Ovary (tissue), 7 donors: ENCODE measurements at regions not wholly inside any gene's neighbourhood (a gene's known extent, or its start where the extent isn't known, plus 50 kb on each side); places are given as distances from the start of the nearest gene placed in this dataset.

ENCODE experiments used
- DNase-seq, 5 donors: peaks; one replicate each; pipeline ENCODE4 v3.0.0-alpha.2; 2019 to 2020
- H3K27ac ChIP-seq, 2 donors: fragments of 200-600 bp; one replicate each; pipeline versions ENCODE4 v1.5.1 to v1.8.0; 2019 to 2022
- H3K27me3 ChIP-seq: fragments of 200-600 bp; one replicate; pipeline ENCODE4 v1.8.0; 2022
- H3K36me3 ChIP-seq: fragments of 200-600 bp; sonication (generic); one replicate; pipeline ENCODE4 v1.5.1; 2019
- H3K4me1 ChIP-seq: one replicate; pipeline ENCODE4 v1.8.1; 2013; ENCODE audit warnings: mild to moderate bottlenecking, moderate library complexity; ENCODE audit not compliant: insufficient read depth
- H3K4me3 ChIP-seq: fragments of 200-600 bp; sonication (generic); one replicate; pipeline ENCODE4 v1.5.1; 2017
- H3K9me3 ChIP-seq, 2 donors: fragments of 200-600 bp in 1 of 2; sonication (generic) in 1 of 2; one replicate each; pipeline versions ENCODE4 v1.5.1 to v1.8.1; 2013 to 2019; ENCODE audit warnings: mild to moderate bottlenecking in 1 of 2, moderate library complexity in 1 of 2
- EP300 ChIP-seq: sonication (generic); formaldehyde crosslinking; IDR thresholded peaks from one replicate; pipeline ENCODE4 v1.6.1; 2017; ENCODE audit warnings: antibody characterized with exemption
- POLR2A ChIP-seq: fragments of 450-650 bp; IDR thresholded peaks from one replicate; pipeline ENCODE4 v1.6.1; 2017; ENCODE audit warnings: antibody characterized with exemption, mild to moderate bottlenecking, moderate library complexity
- WGBS, 3 donors: extraction: QIAGEN DNeasy Blood & Tissue Kit in 1 of 3; methylation state at CpG; one replicate each; pipeline versions ENCODE4 v1.1.5 to v1.1.7; 2013 to 2017; 5-methylcytosine and 5-hydroxymethylcytosine counted together
- intact Hi-C, 4 donors: fragments of 100-400 bp; cut with DNase I; formaldehyde crosslinking; loops; one replicate each; pipeline versions ENCODE4 v1.11.0 to v1.15.1; 2022 to 2023
- TF ChIP-seq, protein P1 (sequence below), 3 donors: fragments of 450-650 bp in 2 of 3; fragments of 200-600 bp in 1 of 3; IDR thresholded peaks; one replicate each; pipeline versions ENCODE4 v1.5.1 to v1.8.0; 2016 to 2022; ENCODE audit warnings: antibody characterized with exemption in 3 of 3, mild to moderate bottlenecking in 1 of 3
- donor health status: DM: no; HTN: no; CAD: no; lungs with moderate emphysema.
- donor health status: DM: no; HTN: no; CAD: no.
- donor health status: Bipolar disorder and iron deficiency.
- donor health status: DM: no; HTN: no; CAD: no.
- donor health status: DM: yes; HTN: yes; CAD: no.

DNA sequence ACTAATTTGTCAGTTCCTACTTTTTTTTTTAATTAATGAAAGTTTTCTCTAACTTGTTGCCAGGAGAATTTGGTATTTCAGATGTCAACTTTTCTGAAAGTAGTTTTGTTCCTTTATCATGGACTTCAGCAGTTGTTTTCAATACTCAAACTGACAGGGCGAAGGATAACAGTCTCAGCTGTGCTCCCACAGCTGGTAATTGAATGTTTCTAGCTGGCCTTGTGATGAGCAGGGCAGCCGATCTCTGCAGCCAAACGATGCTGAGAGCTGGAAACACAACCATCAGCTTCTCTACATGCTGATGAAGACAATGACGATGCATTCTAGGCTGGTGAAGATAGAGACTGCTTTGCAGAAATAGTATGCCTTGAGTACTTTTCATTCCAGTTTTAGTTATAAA lies 130.0 kb upstream of the MAP9 start:
- H3K9me3 ChIP-seq, result no peaks in the 10 kb centered on the region
- peaks cover 1% of the 10 kb centered on the region for H3K4me1 ChIP-seq
- intact Hi-C loops, result no loop called here
- no peak overlapping the region for H3K27ac ChIP-seq
- no peak for DNase-seq
- H3K4me3 ChIP-seq, result no peak overlapping the region
- no peaks in the 10 kb centered on the region for H3K27me3 ChIP-seq
- TF ChIP-seq, protein P1, sequence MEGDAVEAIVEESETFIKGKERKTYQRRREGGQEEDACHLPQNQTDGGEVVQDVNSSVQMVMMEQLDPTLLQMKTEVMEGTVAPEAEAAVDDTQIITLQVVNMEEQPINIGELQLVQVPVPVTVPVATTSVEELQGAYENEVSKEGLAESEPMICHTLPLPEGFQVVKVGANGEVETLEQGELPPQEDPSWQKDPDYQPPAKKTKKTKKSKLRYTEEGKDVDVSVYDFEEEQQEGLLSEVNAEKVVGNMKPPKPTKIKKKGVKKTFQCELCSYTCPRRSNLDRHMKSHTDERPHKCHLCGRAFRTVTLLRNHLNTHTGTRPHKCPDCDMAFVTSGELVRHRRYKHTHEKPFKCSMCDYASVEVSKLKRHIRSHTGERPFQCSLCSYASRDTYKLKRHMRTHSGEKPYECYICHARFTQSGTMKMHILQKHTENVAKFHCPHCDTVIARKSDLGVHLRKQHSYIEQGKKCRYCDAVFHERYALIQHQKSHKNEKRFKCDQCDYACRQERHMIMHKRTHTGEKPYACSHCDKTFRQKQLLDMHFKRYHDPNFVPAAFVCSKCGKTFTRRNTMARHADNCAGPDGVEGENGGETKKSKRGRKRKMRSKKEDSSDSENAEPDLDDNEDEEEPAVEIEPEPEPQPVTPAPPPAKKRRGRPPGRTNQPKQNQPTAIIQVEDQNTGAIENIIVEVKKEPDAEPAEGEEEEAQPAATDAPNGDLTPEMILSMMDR (IDR thresholded peaks at IDR 0.05), result no peak
- TF ChIP-seq EP300 (no peak), POLR2A (no peak)
- 5 to 20% (median 5%) methylated on average over 4 of the region's 4 CpGs for WGBS, 3 donors
- no peaks in the 10 kb centered on the region for H3K36me3 ChIP-seq

DNA sequence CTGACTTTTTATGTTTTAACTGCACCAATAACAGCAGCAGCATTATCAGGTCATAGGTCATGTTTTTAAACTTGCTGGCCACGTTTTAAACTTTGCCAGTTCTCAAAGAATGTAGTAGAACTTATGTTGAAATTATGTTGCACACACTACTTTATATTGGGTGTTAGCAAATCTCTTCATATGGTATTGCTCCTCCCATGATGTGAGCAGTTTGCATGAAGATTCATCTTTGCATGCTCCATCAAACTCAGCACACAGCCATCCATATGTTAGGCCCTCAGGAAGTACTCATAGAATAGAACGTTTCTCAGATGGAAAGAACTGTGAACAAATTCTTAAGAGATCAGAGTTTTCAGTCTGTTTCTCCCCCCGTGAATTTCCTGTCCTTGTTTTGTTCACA lies 128.6 kb upstream of the MAP9 start:
- 42 to 58% (median 51%) methylated on average over 3 of the region's 3 CpGs for WGBS, 3 donors

DNA sequence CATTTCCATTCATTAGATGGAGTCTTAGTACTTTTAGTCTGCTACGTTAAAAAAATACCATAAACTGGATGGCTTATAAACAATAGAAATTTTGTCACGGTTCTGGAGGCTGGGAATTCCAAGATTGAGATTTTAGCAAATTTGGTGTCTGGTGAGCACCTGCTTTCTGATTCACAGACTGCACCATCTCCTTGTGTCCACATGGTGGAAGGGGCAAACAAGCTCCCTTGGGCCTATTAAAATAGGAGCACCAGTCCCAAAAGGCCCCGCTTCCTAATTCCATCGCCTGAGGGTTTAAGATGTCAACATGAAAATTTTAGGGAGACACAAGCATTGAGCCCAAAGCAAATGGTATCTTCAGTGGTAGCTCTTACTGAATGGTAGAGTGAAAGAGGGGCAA lies 120.5 kb upstream of the MAP9 start:
- no peaks in the 10 kb centered on the region for H3K36me3 ChIP-seq
- H3K27me3 ChIP-seq, result no peaks in the 10 kb centered on the region
- H3K9me3 ChIP-seq, result no peaks in the 10 kb centered on the region
- DNase-seq, result no peak
- intact Hi-C loops, result no loop called here
- TF ChIP-seq, protein P1 (IDR thresholded peaks at IDR 0.05), result no peak
- no peak for TF ChIP-seq POLR2A
- TF ChIP-seq EP300, result no peak
- H3K4me3 ChIP-seq, result no peak overlapping the region
- 81 to 98% (median 93%) methylated on average over 4 of the region's 4 CpGs for WGBS, 3 donors
- H3K27ac ChIP-seq, result no peak overlapping the region
- no peaks in the 10 kb centered on the region for H3K4me1 ChIP-seq

More for the DNA sequence above, 128.6 kb upstream of the MAP9 start:
- intact Hi-C loops, result no loop called here
- DNase-seq, result no peak
- Histone ChIP-seq H3K4me1 (peaks cover 1% of the 10 kb centered on the region), H3K36me3 (no peaks in the 10 kb centered on the region), H3K27me3 (no peaks in the 10 kb centered on the region), H3K9me3 (no peaks in the 10 kb centered on the region), H3K27ac (no peak overlapping the region), H3K4me3 (no peak overlapping the region)
- TF ChIP-seq POLR2A, result no peak
- TF ChIP-seq, protein P1 (IDR thresholded peaks at IDR 0.05), result no peak
- TF ChIP-seq EP300, result no peak

DNA sequence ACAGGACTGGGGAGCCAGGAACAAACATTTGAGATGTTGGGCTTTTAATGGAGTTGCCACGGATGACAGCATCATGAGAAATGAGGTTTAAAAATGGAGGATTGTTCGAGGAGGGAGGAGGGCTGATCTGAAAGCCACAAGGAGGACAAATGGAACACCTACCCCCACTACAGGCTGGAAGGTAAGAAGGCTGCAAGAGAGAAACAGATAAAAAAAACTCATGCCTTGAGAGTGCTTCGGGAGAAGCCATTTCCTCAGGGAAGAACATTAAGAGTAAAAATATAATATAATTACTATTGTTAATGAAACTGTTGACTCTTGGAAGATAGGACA lies 119.5 kb upstream of the MAP9 start:
- no peaks in the 10 kb centered on the region for H3K27me3 ChIP-seq
- H3K9me3 ChIP-seq, result no peaks in the 10 kb centered on the region
- intact Hi-C loops, result no loop called here
- no peak overlapping the region for H3K27ac ChIP-seq
- peaks cover 5% of the 10 kb centered on the region for H3K4me1 ChIP-seq
- 74 to 86% (median 80%) methylated on average over 3 of the region's 3 CpGs for WGBS, 3 donors
- peak overlapping the region; percentile 12 for H3K4me3 ChIP-seq
- H3K36me3 ChIP-seq, result no peaks in the 10 kb centered on the region
- DNase-seq, result no peak
- TF ChIP-seq EP300, result no peak
- TF ChIP-seq, protein P1 (IDR thresholded peaks at IDR 0.05), result no peak
- no peak for TF ChIP-seq POLR2A
